GM12878 (cell line): ENCODE measurements at regions not wholly inside any gene's neighbourhood (a gene's known extent, or its start where the extent isn't known, plus 50 kb on each side); places are given as distances from the start of the nearest gene placed in this dataset.

Experiments used
- ATAC-seq: fragments of 200-7000 bp; cut with Tn5 transposase; 3 replicates; pipeline ENCODE4 v1.9.1; 2020; ENCODE audit warnings: mild to moderate bottlenecking, moderate library complexity
- BruUV-seq: library from RNA; stranded (reverse); fragments of 400-500 nt; replicated peaks from 2 replicates; lab custom pipeline; 2021; lab: Mats Ljungman, UMichigan
- CTCF ChIA-PET: fragments of 300-600 bp; sonication (Branson Sonifier 250); formaldehyde crosslinking; extraction: SDS; loops from one replicate; lab custom pipeline; 2021; ENCODE audit warnings: inconsistent platforms; lab: Yijun Ruan, JAX
- POLR2A ChIA-PET: fragments of 350-600 bp; formaldehyde crosslinking; extraction: SDS; loops from one replicate; lab custom pipeline; 2021; ENCODE audit warnings: inconsistent platforms; lab: Charles Lee
- RAD21 ChIA-PET: fragments of 300-600 bp; sonication (Branson Sonifier 250); formaldehyde crosslinking; loops from one replicate; lab custom pipeline; 2023; ENCODE audit warnings: antibody characterized with exemption; ENCODE audit not compliant: unreplicated experiment; lab: Charles Lee
- SMC1A ChIA-PET: fragments of 300-600 bp; sonication (Branson Sonifier 250); formaldehyde crosslinking; loops from one replicate; lab custom pipeline; 2023; ENCODE audit not compliant: unreplicated experiment, uncharacterized antibody; lab: Charles Lee
- DNase-seq: peaks from one replicate; pipeline ENCODE4 v3.0.0-alpha.2; 2011; ENCODE audit warnings: low read depth, low spot score
- FAIRE-seq: peaks from 3 replicates; lab custom pipeline; 2011; peaks lifted over from hg19 to GRCh38; lab: Jason Lieb, UNC
- H2AFZ ChIP-seq: 2 replicates; pipeline ENCODE4 v1.6.0; 2011; ENCODE audit warnings: low read depth, low read length, control low read depth; ENCODE audit not compliant: control insufficient read depth
- H3K27ac ChIP-seq: 2 replicates; pipeline ENCODE4 v1.5.1; 2011; ENCODE audit warnings: control low read depth; ENCODE audit not compliant: control insufficient read depth, insufficient read depth
- H3K27me3 ChIP-seq, 2 experiments: replicated peaks in 1 of 2; 2 replicates each; pipeline versions ENCODE4 v1.6.0 to v1.6.1; 2011; ENCODE audit warnings: low read length in 1 of 2; ENCODE audit not compliant: control insufficient read depth in 2 of 2, insufficient read depth in 2 of 2
- H3K36me3 ChIP-seq, 2 experiments: 2 replicates each; pipeline ENCODE4 v1.5.1; 2011; ENCODE audit warnings: low read length in 1 of 2; ENCODE audit not compliant: control insufficient read depth in 2 of 2, insufficient read depth in 2 of 2
- H3K4me1 ChIP-seq: 2 replicates; pipeline ENCODE4 v1.6.1; 2011; ENCODE audit warnings: mild to moderate bottlenecking, low read length, moderate library complexity, mixed read lengths; ENCODE audit not compliant: control insufficient read depth, insufficient read depth
- H3K4me2 ChIP-seq: 2 replicates; pipeline ENCODE4 v1.6.0; 2011; ENCODE audit warnings: control low read depth; ENCODE audit not compliant: control insufficient read depth, insufficient read depth
- H3K4me3 ChIP-seq: fragments of 200-600 bp; sonication (generic); 2 replicates; pipeline ENCODE4 v1.5.1; 2016
- H3K79me2 ChIP-seq: 2 replicates; pipeline ENCODE4 v1.6.0; 2011; ENCODE audit warnings: low read length; ENCODE audit not compliant: control insufficient read depth, insufficient read depth
- H3K9ac ChIP-seq: 2 replicates; pipeline ENCODE4 v1.8.0; 2011; ENCODE audit warnings: low read length, control low read depth, mixed read lengths; ENCODE audit not compliant: control insufficient read depth, insufficient read depth
- H3K9me3 ChIP-seq: replicated peaks from 3 replicates; pipeline ENCODE4 v1.5.1; 2011; ENCODE audit warnings: mild to moderate bottlenecking, low read length; ENCODE audit not compliant: control insufficient read depth, insufficient read depth
- H4K20me1 ChIP-seq: 2 replicates; pipeline ENCODE4 v1.6.0; 2011; ENCODE audit not compliant: control insufficient read depth, insufficient read depth
- HCFC1 ChIP-seq: fragments of 150-350 bp; IDR thresholded peaks from 2 replicates; pipeline ENCODE4 v1.6.1; 2014; ENCODE audit warnings: low read length
- NFXL1 ChIP-seq: fragments of 450-650 bp; IDR thresholded peaks from 2 replicates; pipeline ENCODE4 v1.6.1; 2017; ENCODE audit warnings: antibody characterized with exemption, mild to moderate bottlenecking, borderline replicate concordance
- NR2C2 ChIP-seq: IDR thresholded peaks from 2 replicates; pipeline ENCODE4 v1.6.1; 2011; ENCODE audit warnings: borderline replicate concordance, low read depth; ENCODE audit not compliant: control insufficient read depth, insufficient read length
- RCOR1 ChIP-seq: conservative IDR thresholded peaks from 2 replicates; pipeline ENCODE4 v1.6.1; 2012; ENCODE audit warnings: low read depth, low read length, improper control_type of control experiment
- ZNF24 ChIP-seq: fragments of 450-650 bp; IDR thresholded peaks from 2 replicates; pipeline ENCODE4 v1.6.1; 2017; ENCODE audit warnings: antibody characterized with exemption, mild to moderate bottlenecking
- WGBS: methylation state at CpG from one replicate; pipeline ENCODE4 v1.1.6; 2016; ENCODE audit warnings: low lambda C conversion rate; ENCODE audit not compliant: insufficient replicate concordance, insufficient coverage; ENCODE audit errors: missing lambda C conversion rate; 5-methylcytosine and 5-hydroxymethylcytosine counted together
- in situ Hi-C: fragments of 300-500 bp; cut with MboI; formaldehyde crosslinking; loops from 9 replicates; pipeline ENCODE4 v1.14.3; 2018; ENCODE audit warnings: mixed read lengths
- intact Hi-C: fragments of 100-400 bp; cut with micrococcal nuclease; formaldehyde crosslinking; loops from one replicate; pipeline ENCODE4 v1.14.2; 2022; ENCODE audit not compliant: unreplicated experiment
- TF ChIP-seq, protein P1 (sequence below): IDR thresholded peaks from 2 replicates; pipeline ENCODE4 v1.6.1; 2012; ENCODE audit warnings: improper control_type of control experiment, low read depth, low read length; ENCODE audit not compliant: insufficient replicate concordance
- TF ChIP-seq, protein P2 (sequence below): fragments of 450-650 bp; IDR thresholded peaks from 2 replicates; pipeline ENCODE4 v1.6.1; 2017; ENCODE audit warnings: borderline replicate concordance
- TF ChIP-seq, protein P3 (sequence below): IDR thresholded peaks from 2 replicates; pipeline ENCODE4 v1.6.1; 2012; ENCODE audit warnings: low read length, inconsistent platforms
- TF ChIP-seq, protein P4 (sequence below): fragments of 450-650 bp; IDR thresholded peaks from 2 replicates; pipeline ENCODE4 v1.6.1; 2017; ENCODE audit warnings: low read depth, mild to moderate bottlenecking, moderate library complexity
- TF ChIP-seq, protein P5 (sequence below): fragments of 450-650 bp; IDR thresholded peaks from 2 replicates; pipeline ENCODE4 v1.6.1; 2017; ENCODE audit warnings: mild to moderate bottlenecking, moderate library complexity

DNA sequence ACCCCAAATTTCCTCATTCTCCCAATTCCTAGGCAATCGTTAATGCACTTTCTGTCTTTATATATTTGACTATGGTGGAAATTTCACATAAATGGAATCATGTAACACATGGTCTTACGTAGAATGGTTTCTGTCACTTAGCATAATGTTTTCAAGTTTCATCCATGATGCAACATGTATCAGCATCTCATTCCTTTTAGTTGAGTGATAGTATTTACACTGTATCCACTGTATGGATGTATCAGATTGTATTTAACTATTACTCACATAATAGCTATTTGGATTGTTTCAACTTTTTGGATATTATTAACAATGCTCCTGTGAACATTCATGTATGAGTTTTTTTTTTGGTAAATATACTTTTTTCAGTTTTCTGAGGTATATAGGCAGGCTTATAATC, 982.3 kb upstream of the DDX18 start:
- no peak overlapping the region for H2AFZ ChIP-seq
- H3K36me3 ChIP-seq: no peaks in the 10 kb centered on the region
- no peaks in the 10 kb centered on the region for H3K27me3 ChIP-seq
- 24% methylated on average over 2 of the region's 2 CpGs for WGBS
- in situ Hi-C loops: no loop called here
- no peaks in the 10 kb centered on the region for H4K20me1 ChIP-seq
- H3K79me2 ChIP-seq: no peaks in the 10 kb centered on the region
- no peak for DNase-seq
- no peak overlapping the region for H3K4me3 ChIP-seq
- CTCF ChIA-PET: no interaction called here
- POLR2A ChIA-PET: no interaction called here
- H3K4me1 ChIP-seq: no peaks in the 10 kb centered on the region
- no TSS peak for BruUV-seq
- no peak overlapping the region for H3K9ac ChIP-seq
- no peak overlapping the region for H3K4me2 ChIP-seq
- H3K27ac ChIP-seq: no peak overlapping the region
- no peak for FAIRE-seq
- H3K9me3 ChIP-seq: no peaks in the 10 kb centered on the region
- RAD21 ChIA-PET: no interaction called here
- SMC1A ChIA-PET: no interaction called here
- intact Hi-C loops: no loop called here
- no peak for ATAC-seq
- TF ChIP-seq NR2C2: no peak
- TF ChIP-seq, protein P1, sequence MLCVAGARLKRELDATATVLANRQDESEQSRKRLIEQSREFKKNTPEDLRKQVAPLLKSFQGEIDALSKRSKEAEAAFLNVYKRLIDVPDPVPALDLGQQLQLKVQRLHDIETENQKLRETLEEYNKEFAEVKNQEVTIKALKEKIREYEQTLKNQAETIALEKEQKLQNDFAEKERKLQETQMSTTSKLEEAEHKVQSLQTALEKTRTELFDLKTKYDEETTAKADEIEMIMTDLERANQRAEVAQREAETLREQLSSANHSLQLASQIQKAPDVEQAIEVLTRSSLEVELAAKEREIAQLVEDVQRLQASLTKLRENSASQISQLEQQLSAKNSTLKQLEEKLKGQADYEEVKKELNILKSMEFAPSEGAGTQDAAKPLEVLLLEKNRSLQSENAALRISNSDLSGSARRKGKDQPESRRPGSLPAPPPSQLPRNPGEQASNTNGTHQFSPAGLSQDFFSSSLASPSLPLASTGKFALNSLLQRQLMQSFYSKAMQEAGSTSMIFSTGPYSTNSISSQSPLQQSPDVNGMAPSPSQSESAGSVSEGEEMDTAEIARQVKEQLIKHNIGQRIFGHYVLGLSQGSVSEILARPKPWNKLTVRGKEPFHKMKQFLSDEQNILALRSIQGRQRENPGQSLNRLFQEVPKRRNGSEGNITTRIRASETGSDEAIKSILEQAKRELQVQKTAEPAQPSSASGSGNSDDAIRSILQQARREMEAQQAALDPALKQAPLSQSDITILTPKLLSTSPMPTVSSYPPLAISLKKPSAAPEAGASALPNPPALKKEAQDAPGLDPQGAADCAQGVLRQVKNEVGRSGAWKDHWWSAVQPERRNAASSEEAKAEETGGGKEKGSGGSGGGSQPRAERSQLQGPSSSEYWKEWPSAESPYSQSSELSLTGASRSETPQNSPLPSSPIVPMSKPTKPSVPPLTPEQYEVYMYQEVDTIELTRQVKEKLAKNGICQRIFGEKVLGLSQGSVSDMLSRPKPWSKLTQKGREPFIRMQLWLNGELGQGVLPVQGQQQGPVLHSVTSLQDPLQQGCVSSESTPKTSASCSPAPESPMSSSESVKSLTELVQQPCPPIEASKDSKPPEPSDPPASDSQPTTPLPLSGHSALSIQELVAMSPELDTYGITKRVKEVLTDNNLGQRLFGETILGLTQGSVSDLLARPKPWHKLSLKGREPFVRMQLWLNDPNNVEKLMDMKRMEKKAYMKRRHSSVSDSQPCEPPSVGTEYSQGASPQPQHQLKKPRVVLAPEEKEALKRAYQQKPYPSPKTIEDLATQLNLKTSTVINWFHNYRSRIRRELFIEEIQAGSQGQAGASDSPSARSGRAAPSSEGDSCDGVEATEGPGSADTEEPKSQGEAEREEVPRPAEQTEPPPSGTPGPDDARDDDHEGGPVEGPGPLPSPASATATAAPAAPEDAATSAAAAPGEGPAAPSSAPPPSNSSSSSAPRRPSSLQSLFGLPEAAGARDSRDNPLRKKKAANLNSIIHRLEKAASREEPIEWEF: no peak
- TF ChIP-seq, protein P2, sequence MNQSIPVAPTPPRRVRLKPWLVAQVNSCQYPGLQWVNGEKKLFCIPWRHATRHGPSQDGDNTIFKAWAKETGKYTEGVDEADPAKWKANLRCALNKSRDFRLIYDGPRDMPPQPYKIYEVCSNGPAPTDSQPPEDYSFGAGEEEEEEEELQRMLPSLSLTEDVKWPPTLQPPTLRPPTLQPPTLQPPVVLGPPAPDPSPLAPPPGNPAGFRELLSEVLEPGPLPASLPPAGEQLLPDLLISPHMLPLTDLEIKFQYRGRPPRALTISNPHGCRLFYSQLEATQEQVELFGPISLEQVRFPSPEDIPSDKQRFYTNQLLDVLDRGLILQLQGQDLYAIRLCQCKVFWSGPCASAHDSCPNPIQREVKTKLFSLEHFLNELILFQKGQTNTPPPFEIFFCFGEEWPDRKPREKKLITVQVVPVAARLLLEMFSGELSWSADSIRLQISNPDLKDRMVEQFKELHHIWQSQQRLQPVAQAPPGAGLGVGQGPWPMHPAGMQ: no peak
- no peak for TF ChIP-seq HCFC1
- TF ChIP-seq RCOR1: no peak
- TF ChIP-seq ZNF24: no peak
- TF ChIP-seq, protein P3, sequence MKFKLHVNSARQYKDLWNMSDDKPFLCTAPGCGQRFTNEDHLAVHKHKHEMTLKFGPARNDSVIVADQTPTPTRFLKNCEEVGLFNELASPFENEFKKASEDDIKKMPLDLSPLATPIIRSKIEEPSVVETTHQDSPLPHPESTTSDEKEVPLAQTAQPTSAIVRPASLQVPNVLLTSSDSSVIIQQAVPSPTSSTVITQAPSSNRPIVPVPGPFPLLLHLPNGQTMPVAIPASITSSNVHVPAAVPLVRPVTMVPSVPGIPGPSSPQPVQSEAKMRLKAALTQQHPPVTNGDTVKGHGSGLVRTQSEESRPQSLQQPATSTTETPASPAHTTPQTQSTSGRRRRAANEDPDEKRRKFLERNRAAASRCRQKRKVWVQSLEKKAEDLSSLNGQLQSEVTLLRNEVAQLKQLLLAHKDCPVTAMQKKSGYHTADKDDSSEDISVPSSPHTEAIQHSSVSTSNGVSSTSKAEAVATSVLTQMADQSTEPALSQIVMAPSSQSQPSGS: no peak
- TF ChIP-seq, protein P4, sequence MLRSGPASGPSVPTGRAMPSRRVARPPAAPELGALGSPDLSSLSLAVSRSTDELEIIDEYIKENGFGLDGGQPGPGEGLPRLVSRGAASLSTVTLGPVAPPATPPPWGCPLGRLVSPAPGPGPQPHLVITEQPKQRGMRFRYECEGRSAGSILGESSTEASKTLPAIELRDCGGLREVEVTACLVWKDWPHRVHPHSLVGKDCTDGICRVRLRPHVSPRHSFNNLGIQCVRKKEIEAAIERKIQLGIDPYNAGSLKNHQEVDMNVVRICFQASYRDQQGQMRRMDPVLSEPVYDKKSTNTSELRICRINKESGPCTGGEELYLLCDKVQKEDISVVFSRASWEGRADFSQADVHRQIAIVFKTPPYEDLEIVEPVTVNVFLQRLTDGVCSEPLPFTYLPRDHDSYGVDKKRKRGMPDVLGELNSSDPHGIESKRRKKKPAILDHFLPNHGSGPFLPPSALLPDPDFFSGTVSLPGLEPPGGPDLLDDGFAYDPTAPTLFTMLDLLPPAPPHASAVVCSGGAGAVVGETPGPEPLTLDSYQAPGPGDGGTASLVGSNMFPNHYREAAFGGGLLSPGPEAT: no peak
- TF ChIP-seq, protein P5, sequence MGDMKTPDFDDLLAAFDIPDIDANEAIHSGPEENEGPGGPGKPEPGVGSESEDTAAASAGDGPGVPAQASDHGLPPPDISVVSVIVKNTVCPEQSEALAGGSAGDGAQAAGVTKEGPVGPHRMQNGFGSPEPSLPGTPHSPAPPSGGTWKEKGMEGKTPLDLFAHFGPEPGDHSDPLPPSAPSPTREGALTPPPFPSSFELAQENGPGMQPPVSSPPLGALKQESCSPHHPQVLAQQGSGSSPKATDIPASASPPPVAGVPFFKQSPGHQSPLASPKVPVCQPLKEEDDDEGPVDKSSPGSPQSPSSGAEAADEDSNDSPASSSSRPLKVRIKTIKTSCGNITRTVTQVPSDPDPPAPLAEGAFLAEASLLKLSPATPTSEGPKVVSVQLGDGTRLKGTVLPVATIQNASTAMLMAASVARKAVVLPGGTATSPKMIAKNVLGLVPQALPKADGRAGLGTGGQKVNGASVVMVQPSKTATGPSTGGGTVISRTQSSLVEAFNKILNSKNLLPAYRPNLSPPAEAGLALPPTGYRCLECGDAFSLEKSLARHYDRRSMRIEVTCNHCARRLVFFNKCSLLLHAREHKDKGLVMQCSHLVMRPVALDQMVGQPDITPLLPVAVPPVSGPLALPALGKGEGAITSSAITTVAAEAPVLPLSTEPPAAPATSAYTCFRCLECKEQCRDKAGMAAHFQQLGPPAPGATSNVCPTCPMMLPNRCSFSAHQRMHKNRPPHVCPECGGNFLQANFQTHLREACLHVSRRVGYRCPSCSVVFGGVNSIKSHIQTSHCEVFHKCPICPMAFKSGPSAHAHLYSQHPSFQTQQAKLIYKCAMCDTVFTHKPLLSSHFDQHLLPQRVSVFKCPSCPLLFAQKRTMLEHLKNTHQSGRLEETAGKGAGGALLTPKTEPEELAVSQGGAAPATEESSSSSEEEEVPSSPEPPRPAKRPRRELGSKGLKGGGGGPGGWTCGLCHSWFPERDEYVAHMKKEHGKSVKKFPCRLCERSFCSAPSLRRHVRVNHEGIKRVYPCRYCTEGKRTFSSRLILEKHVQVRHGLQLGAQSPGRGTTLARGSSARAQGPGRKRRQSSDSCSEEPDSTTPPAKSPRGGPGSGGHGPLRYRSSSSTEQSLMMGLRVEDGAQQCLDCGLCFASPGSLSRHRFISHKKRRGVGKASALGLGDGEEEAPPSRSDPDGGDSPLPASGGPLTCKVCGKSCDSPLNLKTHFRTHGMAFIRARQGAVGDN: no peak
- TF ChIP-seq NFXL1: no peak
